A549 (cell line): ENCODE measurements at regions not wholly inside any gene's neighbourhood (a gene's known extent, or its start where the extent isn't known, plus 50 kb on each side); places are given as distances from the start of the nearest gene placed in this dataset.

ENCODE experiments used
- EP300 ChIP-seq, 2 experiments: fragments of >200 bp; sonication (Bioruptor Twin); formaldehyde crosslinking; IDR thresholded peaks; 2 replicates in 1 of 2; 3 replicates in 1 of 2; pipeline ENCODE4 v1.6.1; 2016 to 2017
- NFE2L2 ChIP-seq: fragments of 150-350 bp; conservative IDR thresholded peaks from 2 replicates; pipeline ENCODE4 v1.6.1; 2014; ENCODE audit warnings: low read length
- POLR2A ChIP-seq: IDR thresholded peaks from 2 replicates; pipeline ENCODE4 v1.6.1; 2012; ENCODE audit warnings: mild to moderate bottlenecking, low read length
- RCOR1 ChIP-seq: fragments of 150-350 bp; IDR thresholded peaks from 2 replicates; pipeline ENCODE4 v1.6.1; 2014; ENCODE audit warnings: antibody characterized with exemption, low read length, low read depth
- TF ChIP-seq, protein P1 (sequence below): fragments of >200 bp; sonication (Bioruptor Twin); formaldehyde crosslinking; IDR thresholded peaks from 3 replicates; pipeline ENCODE4 v1.5.1; 2016

DNA sequence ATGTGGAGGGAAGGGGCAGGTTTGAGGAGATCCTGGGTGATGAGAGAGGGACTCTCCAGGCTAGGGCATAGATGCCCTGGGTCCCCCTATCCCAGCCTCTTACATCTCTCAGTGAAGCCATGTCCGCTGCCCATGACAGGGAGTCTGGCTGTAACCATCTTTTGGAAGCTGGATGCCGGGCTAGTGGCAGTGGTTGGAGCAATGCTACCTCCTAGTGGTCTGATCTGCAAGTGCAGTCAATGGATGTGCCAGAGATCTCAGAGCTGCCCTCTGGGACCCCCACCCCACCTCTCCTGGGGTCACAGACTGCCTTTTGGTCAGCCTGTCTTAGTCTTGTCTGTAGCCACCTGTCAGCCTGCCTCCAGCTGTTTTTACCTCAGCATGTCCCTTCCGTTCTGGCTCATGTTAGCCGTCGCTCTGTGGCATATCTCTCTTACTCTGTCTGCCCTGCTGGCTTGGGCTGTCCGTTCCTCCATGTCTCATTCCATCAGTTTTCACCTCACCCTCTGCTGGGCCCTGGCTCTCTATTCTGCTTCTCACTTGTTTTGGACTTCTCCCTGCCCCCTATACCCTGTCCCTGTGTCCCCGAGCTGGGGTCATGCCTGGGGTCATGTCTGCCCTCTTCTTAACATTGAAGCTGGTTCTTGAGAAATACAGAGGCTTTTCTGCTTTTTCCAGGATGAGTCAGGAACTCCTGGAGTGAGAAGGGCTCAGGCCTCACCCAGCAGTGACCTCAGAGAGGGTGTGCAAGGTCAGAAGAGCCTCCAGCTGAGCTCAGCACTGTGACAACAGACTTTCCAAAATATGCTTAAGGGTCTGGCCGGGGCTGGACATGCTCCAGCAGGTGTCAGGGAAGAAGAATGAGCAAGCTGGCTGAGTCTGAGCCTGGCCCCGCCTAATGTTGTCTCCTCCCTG lies 52.0 kb upstream of the THY1 start:
- TF ChIP-seq POLR2A, result no peak
- TF ChIP-seq NFE2L2, result no peak
- TF ChIP-seq, protein P1, sequence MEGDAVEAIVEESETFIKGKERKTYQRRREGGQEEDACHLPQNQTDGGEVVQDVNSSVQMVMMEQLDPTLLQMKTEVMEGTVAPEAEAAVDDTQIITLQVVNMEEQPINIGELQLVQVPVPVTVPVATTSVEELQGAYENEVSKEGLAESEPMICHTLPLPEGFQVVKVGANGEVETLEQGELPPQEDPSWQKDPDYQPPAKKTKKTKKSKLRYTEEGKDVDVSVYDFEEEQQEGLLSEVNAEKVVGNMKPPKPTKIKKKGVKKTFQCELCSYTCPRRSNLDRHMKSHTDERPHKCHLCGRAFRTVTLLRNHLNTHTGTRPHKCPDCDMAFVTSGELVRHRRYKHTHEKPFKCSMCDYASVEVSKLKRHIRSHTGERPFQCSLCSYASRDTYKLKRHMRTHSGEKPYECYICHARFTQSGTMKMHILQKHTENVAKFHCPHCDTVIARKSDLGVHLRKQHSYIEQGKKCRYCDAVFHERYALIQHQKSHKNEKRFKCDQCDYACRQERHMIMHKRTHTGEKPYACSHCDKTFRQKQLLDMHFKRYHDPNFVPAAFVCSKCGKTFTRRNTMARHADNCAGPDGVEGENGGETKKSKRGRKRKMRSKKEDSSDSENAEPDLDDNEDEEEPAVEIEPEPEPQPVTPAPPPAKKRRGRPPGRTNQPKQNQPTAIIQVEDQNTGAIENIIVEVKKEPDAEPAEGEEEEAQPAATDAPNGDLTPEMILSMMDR, result peak; percentile 74
- no peak for TF ChIP-seq RCOR1
- TF ChIP-seq EP300 (IDR thresholded peaks at IDR 0.05), result no peak
